HK-2 (cell line): ENCODE measurements at regions not wholly inside any gene's neighbourhood (a gene's known extent, or its start where the extent isn't known, plus 50 kb on each side); places are given as distances from the start of the nearest gene placed in this dataset.

Experiments used
- DNase-seq: peaks from one replicate; pipeline ENCODE4 v3.0.0-alpha.2; 2018; ENCODE audit not compliant: unreplicated experiment

DNA sequence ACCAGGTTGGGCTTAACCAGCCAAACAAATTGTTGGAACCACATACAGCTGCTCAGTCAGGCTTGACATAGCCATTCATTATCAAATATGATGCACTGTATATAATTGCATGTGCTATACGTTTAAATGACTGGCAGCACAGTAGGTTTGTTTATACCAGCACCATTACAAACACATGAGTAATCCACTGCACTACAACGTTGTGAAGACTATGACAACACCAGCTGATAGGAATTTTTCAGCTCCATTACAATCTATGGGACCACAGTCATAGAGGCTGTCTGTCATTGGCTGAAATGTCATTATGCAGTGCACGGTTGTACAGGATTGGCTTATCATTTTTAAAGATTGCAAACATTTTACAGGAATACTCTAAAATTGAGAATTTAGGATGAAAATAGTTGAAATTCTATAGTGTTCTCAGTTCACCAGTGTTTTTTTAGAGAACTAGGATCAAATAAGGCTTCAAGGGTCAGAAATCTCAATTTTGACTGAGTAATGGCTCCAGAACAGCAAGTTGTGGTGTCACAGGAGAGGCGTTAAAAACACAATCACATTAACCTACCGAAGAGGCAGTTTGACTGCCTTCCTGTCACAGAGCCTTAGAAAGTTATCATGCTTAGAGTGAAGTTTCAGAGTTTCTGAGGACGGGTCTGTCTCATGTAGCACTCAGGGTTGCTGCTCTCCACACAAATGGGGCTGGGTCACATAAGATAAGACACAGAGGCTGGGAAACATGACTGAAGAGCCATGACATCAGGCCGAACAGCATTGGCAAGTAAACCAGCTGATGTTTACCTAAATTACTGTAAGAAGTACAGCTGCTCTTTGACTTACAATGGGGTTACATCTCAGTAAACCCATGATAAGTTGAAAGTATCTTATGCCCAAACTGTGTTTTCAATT, 60.7 kb upstream of the SMLR1 start:
- no peak for DNase-seq

DNA sequence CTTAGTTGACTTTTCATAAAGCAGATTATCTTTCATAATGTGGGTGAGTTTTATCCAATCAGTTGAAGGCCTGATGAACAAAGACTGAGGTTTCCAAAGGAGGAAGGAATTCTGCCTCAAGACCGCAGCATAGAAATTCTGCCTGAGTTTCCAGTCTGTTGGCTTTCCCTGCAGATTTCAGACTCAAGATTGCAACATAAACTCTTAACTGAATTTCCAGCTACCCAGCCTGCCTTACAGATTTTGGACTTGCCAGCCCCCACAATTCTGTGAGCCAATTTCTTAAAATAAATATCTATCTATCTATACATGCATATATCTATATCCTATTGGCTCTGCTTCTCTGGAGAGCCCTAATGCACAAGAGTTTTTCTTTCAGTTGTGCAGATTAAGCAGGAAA, 57.3 kb upstream of the SMLR1 start:
- no peak for DNase-seq

DNA sequence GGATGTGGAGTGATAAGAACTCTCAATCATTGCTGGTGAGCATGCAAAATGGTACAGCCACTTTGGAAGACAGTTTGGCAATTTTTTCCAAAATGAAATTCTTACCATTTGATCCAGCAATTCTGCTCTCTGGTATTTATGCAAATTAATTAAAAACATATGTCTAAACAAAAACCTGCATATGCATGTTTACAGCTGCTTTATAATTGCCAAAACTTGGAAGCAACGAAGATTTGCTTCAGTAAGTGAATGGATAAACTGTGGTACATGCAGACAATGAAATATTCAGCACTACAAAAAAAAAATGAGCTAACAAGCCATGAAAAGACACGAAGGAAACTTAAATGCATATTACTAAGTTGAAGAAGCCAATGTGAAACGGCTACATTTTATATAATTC, 55.5 kb upstream of the SMLR1 start:
- DNase-seq: no peak

DNA sequence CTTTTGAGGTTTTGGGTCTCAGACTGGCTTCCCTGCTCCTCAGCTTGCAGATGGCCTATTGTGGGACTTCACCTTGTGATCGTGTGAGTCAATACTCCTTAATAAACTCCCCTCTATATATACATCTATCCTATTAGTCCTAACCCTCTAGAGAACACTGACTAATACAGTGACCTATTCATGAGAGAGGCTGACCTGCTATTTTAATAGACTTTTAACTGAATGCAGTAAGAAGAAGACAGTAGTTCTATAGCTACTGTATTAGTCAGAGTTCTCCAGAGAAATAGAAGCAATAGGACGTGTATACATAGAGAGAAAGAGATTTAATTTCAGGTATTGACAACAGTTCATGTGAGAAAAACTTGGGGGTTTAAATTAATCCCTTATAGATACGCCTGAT, 53.3 kb upstream of the SMLR1 start:
- no peak for DNase-seq

DNA sequence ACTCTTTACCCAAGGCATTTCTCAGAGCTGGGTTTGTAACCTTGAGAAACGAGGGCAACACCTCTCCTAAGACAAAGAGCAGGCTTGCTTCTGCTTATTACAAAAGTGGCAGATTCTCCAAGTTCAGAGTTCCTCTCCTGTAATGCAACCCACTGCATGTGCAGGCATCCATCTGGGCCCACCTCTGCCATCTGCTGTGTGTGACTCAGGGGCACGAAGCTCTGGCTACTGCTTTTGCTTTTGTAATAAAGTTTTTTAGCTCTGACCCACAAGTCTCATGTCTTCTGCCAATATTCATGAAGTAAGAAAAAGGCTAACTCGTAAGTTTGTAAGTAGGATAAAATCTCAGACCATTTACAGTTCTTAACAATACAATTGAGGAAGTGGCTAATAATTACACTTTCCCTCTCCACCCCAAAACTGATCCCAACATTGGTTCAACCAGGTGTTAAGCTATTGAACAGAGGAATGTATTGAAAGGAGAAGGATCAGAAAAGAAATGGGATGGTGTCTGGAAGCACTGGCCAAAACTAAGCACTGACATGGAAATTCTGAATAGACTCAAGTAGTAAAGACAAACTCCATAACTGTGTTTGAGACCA, 51.7 kb upstream of the SMLR1 start:
- no peak for DNase-seq

DNA sequence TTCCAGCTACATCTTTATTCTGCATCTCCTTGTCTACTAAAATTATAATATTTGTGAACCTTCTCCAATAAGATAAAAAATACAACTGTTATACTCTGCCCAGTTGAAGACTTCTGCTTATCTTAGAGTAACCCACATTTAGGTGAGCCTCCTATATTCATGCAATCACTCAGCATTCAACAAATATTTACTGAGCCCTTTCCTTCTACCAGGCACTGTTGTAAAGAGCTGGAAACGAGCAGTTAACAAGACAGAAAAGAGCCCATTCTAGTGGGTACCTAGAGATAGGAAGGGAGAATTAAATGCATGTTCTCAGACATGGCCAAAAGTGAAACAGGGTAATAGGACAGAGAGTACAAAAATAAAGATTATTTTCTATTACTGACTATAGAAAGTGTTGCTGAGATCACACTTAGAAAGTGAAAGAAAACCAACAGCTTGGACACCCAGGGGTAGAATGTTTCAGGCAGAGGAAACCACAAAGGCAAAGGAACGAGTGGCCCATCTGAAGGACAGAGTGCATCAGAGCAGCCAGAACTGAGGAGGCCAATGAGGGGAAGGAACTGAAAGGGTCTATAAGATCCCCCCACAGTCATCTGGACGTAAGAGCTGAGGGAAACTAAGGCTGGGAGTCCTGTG, 50.8 kb upstream of the SMLR1 start:
- DNase-seq: no peak
